HFFc6 (cell line): ENCODE measurements at regions not wholly inside any gene's neighbourhood (a gene's known extent, or its start where the extent isn't known, plus 50 kb on each side); places are given as distances from the start of the nearest gene placed in this dataset.

Experiments used
- DNase-seq: peaks from one replicate; pipeline ENCODE4 v3.0.0-alpha.2; 2018
- H3K27ac Mint-ChIP-seq: 2 replicates; pipeline ENCODE4 v1.8.0; 2020; ENCODE audit warnings: mild to moderate bottlenecking, mixed read lengths
- H3K27me3 Mint-ChIP-seq: 2 replicates; pipeline ENCODE4 v1.8.0; 2021; ENCODE audit warnings: mild to moderate bottlenecking, moderate library complexity, mixed read lengths; ENCODE audit not compliant: insufficient read depth
- H3K36me3 Mint-ChIP-seq: 2 replicates; pipeline ENCODE4 v1.8.0; 2021; ENCODE audit warnings: low read depth, mixed read lengths
- H3K4me1 Mint-ChIP-seq: 2 replicates; pipeline ENCODE4 v1.8.0; 2020; ENCODE audit warnings: low read depth, mixed read lengths
- H3K4me3 Mint-ChIP-seq: 2 replicates; pipeline ENCODE4 v1.8.0; 2020; ENCODE audit warnings: mild to moderate bottlenecking, moderate library complexity, mixed read lengths
- H3K9me3 Mint-ChIP-seq: 2 replicates; pipeline ENCODE4 v1.8.0; 2020; ENCODE audit warnings: mild to moderate bottlenecking, mixed read lengths
- CTCF ChIP-seq: fragments of 200-600 bp; sonication (generic); IDR thresholded peaks from 2 replicates; pipeline ENCODE4 v1.5.0; 2021; ENCODE audit warnings: antibody characterized with exemption, mild to moderate bottlenecking

GRCh38 chr12:25653487-25654175, 100.5 kb upstream of the LMNTD1 start:
- H3K9me3 Mint-ChIP-seq: no peaks in the 10 kb centered on the region
- DNase-seq: no peak

GRCh38 chr12:25655702-25656101, 102.6 kb upstream of the LMNTD1 start:
- Mint-ChIP-seq H3K36me3 (no peaks in the 10 kb centered on the region), H3K4me3 (no peak overlapping the region), H3K9me3 (no peaks in the 10 kb centered on the region), H3K27ac (no peak overlapping the region), H3K4me1 (no peaks in the 10 kb centered on the region), H3K27me3 (no peaks in the 10 kb centered on the region; the same call in 1 of the 2 replicates)
- DNase-seq: no peak
- no peak for TF ChIP-seq CTCF

More at GRCh38 chr12:25653487-25654175, 100.5 kb upstream of the LMNTD1 start:
- no peak for TF ChIP-seq CTCF
- no peaks in the 10 kb centered on the region for H3K36me3 Mint-ChIP-seq
- H3K27me3 Mint-ChIP-seq: no peaks in the 10 kb centered on the region; the same call in 1 of the 2 replicates
- H3K27ac Mint-ChIP-seq: no peak overlapping the region
- no peak overlapping the region for H3K4me3 Mint-ChIP-seq
- H3K4me1 Mint-ChIP-seq: peaks cover 11% of the 10 kb centered on the region

GRCh38 chr12:25659621-25660020, 106.5 kb upstream of the LMNTD1 start:
- peaks cover 4% of the 10 kb centered on the region; the same call in 1 of the 2 replicates for H3K9me3 Mint-ChIP-seq
- H3K4me1 Mint-ChIP-seq: no peaks in the 10 kb centered on the region
- no peak overlapping the region for H3K27ac Mint-ChIP-seq
- no peak overlapping the region for H3K4me3 Mint-ChIP-seq
- H3K36me3 Mint-ChIP-seq: peaks cover 5% of the 10 kb centered on the region; the same call in 1 of the 2 replicates
- no peaks in the 10 kb centered on the region; the same call in 1 of the 2 replicates for H3K27me3 Mint-ChIP-seq
- TF ChIP-seq CTCF: no peak
- DNase-seq: no peak

- H3K36me3 Mint-ChIP-seq: no peaks in the 10 kb centered on the region
- no peak overlapping the region; the same call in 1 of the 2 replicates for H3K27ac Mint-ChIP-seq
- peak; percentile 49 for DNase-seq
Observed at GRCh38 chr12:25670076-25671055, 117.3 kb upstream of the LMNTD1 start.

GRCh38 chr12:25675808-25676207, 122.7 kb upstream of the LMNTD1 start:
- Mint-ChIP-seq H3K36me3 (no peaks in the 10 kb centered on the region), H3K4me1 (peaks cover 5% of the 10 kb centered on the region), H3K4me3 (no peak overlapping the region), H3K27ac (no peak overlapping the region), H3K27me3 (no peaks in the 10 kb centered on the region), H3K9me3 (no peaks in the 10 kb centered on the region)
- DNase-seq: no peak
- no peak for TF ChIP-seq CTCF

More at GRCh38 chr12:25670076-25671055, 117.3 kb upstream of the LMNTD1 start:
- H3K4me1 Mint-ChIP-seq: peaks cover 16% of the 10 kb centered on the region
- no peak for TF ChIP-seq CTCF
- H3K4me3 Mint-ChIP-seq: no peak overlapping the region
- peaks cover 6% of the 10 kb centered on the region for H3K27me3 Mint-ChIP-seq
- H3K9me3 Mint-ChIP-seq: no peaks in the 10 kb centered on the region
